ENCODE measurements at regions not wholly inside any gene's neighbourhood (a gene's known extent, or its start where the extent isn't known, plus 50 kb on each side); places are given as distances from the start of the nearest gene placed in this dataset.
A peak's percentile ranks its signal among the peaks of the same experiment; 100 is the strongest.

GRCh38 chr10:43968961-43969360, 320.3 kb upstream of the ZNF32 start:
- Histone ChIP-seq H3K27ac (no peak overlapping the region), H3K27me3 (replicated peaks in 1 of 7) (peaks cover 0 to 14% (median 0%) of the 10 kb centered on the region in 7 donors), H3K9me3 (no peaks in the 10 kb centered on the region), H3K36me3 (no peaks in the 10 kb centered on the region), H3K4me3 (no peak overlapping the region), H3K4me1 (peaks cover 0 to 12% (median 5%) of the 10 kb centered on the region in 6 donors)
- DNase-seq: no peak
- TF ChIP-seq POLR2A (IDR thresholded peaks at IDR 0.05) (no peak), POLR2AphosphoS5 (IDR thresholded peaks at IDR 0.05) (no peak), CTCF (IDR thresholded peaks at IDR 0.05 in 8 of 11, conservative IDR thresholded peaks at IDR 0.05 in 3 of 11) (no peak)
- intact Hi-C loops (cut with DNase I; ENCODE audit: low total_unique reads): no loop called here
- WGBS, 5 donors: 69 to 78% (median 75%) methylated on average over 14 of the region's 14 CpGs

GRCh38 chr10:43968076-43968475, 319.4 kb upstream of the ZNF32 start:
- TF ChIP-seq POLR2AphosphoS5 (IDR thresholded peaks at IDR 0.05) (no peak), CTCF (IDR thresholded peaks at IDR 0.05 in 8 of 11, conservative IDR thresholded peaks at IDR 0.05 in 3 of 11) (no peak), POLR2A (IDR thresholded peaks at IDR 0.05) (no peak)
- Histone ChIP-seq H3K9me3 (no peaks in the 10 kb centered on the region), H3K27me3 (replicated peaks in 1 of 7) (peaks cover 0 to 21% (median 0%) of the 10 kb centered on the region in 7 donors), H3K36me3 (no peaks in the 10 kb centered on the region), H3K27ac (no peak overlapping the region), H3K4me1 (peaks cover 0 to 12% (median 5%) of the 10 kb centered on the region in 6 donors), H3K4me3 (no peak overlapping the region)
- intact Hi-C loops (cut with DNase I; ENCODE audit: low total_unique reads): no loop called here
- 38 to 68% (median 50%) methylated on average over 1 of the region's 1 CpG for WGBS, 5 donors
- no peak for DNase-seq

- no peak overlapping the region for H3K4me3 ChIP-seq
- peaks cover 0 to 16% (median 7%) of the 10 kb centered on the region in 6 donors for H3K4me1 ChIP-seq
- TF ChIP-seq CTCF (IDR thresholded peaks at IDR 0.05 in 8 of 11, conservative IDR thresholded peaks at IDR 0.05 in 3 of 11): no peak
- TF ChIP-seq POLR2AphosphoS5 (IDR thresholded peaks at IDR 0.05): no peak
- TF ChIP-seq POLR2A (IDR thresholded peaks at IDR 0.05): no peak
- H3K9me3 ChIP-seq: no peaks in the 10 kb centered on the region
- no peak overlapping the region for H3K27ac ChIP-seq
- H3K36me3 ChIP-seq: no peaks in the 10 kb centered on the region
- peak; percentile 17 for DNase-seq
- 88 to 99% (median 93%) methylated on average over 3 of the region's 3 CpGs for WGBS, 5 donors
- H3K27me3 ChIP-seq (replicated peaks in 1 of 7): peaks cover 0 to 21% (median 0%) of the 10 kb centered on the region in 7 donors
- intact Hi-C loops (cut with DNase I; ENCODE audit: low total_unique reads): no loop called here
These were observed 317.9 kb upstream of the ZNF32 start for GRCh38 chr10:43966571-43966965.

GRCh38 chr10:43965918-43966570, 317.4 kb upstream of the ZNF32 start:
- peak; percentile 31 for DNase-seq
- Histone ChIP-seq H3K36me3 (no peaks in the 10 kb centered on the region), H3K4me1 (peaks cover 0 to 17% (median 8%) of the 10 kb centered on the region in 6 donors), H3K27ac (no peak overlapping the region), H3K4me3 (no peak overlapping the region), H3K9me3 (no peaks in the 10 kb centered on the region), H3K27me3 (replicated peaks in 1 of 7) (peaks cover 0 to 21% (median 0%) of the 10 kb centered on the region in 7 donors)
- no peak for TF ChIP-seq POLR2A (IDR thresholded peaks at IDR 0.05)
- no peak for TF ChIP-seq CTCF (IDR thresholded peaks at IDR 0.05 in 8 of 11, conservative IDR thresholded peaks at IDR 0.05 in 3 of 11)
- TF ChIP-seq POLR2AphosphoS5 (IDR thresholded peaks at IDR 0.05): no peak
- intact Hi-C loops (cut with DNase I; ENCODE audit: low total_unique reads): no loop called here
- WGBS, 5 donors: 83 to 94% (median 93%) methylated on average over 7 of the region's 7 CpGs
